Inflammatory macrophage (primary cell): ENCODE measurements at regions not wholly inside any gene's neighbourhood (a gene's known extent, or its start where the extent isn't known, plus 50 kb on each side); places are given as distances from the start of the nearest gene placed in this dataset.

Experiments used
- DNase-seq, 2 donors: peaks; one replicate each; pipeline ENCODE4 v3.0.0-alpha.2; 2020 to 2022

- no peak for DNase-seq
Measured at GRCh38 chr4:31545330-31545729, 825.2 kb downstream of the PCDH7 start.

GRCh38 chr4:31545755-31546154, 825.6 kb downstream of the PCDH7 start:
- no peak for DNase-seq

- DNase-seq, result no peak
Measured at GRCh38 chr4:31548021-31548420, 827.9 kb downstream of the PCDH7 start.

- no peak for DNase-seq
Measured at GRCh38 chr4:31548823-31549222, 828.7 kb downstream of the PCDH7 start.

- DNase-seq, result no peak
Measured at GRCh38 chr4:31549256-31549655, 829.1 kb downstream of the PCDH7 start.

- no peak for DNase-seq
Measured at GRCh38 chr4:31557437-31557836, 837.3 kb downstream of the PCDH7 start.

- DNase-seq, result no peak
Measured at GRCh38 chr4:31573554-31573953, 853.4 kb downstream of the PCDH7 start.

GRCh38 chr4:31575504-31575903, 855.3 kb downstream of the PCDH7 start:
- no peak for DNase-seq

GRCh38 chr4:31580843-31581242, 860.7 kb downstream of the PCDH7 start:
- DNase-seq, result no peak

GRCh38 chr4:31585503-31585902, 865.3 kb downstream of the PCDH7 start:
- no peak for DNase-seq

GRCh38 chr4:31592293-31592692, 872.1 kb downstream of the PCDH7 start:
- DNase-seq, result no peak

GRCh38 chr4:31595496-31595895, 875.3 kb downstream of the PCDH7 start:
- no peak for DNase-seq

GRCh38 chr4:31598639-31599038, 878.5 kb downstream of the PCDH7 start:
- DNase-seq, result no peak

GRCh38 chr4:31601793-31602192, 881.6 kb downstream of the PCDH7 start:
- no peak for DNase-seq

- DNase-seq, result no peak
Measured at GRCh38 chr4:31613946-31614623, 893.9 kb downstream of the PCDH7 start.

- DNase-seq, result no peak
Measured at GRCh38 chr4:31617667-31618066, 897.5 kb downstream of the PCDH7 start.

GRCh38 chr4:31620476-31620875, 900.3 kb downstream of the PCDH7 start:
- DNase-seq, result no peak

GRCh38 chr4:31645236-31645635, 925.1 kb downstream of the PCDH7 start:
- no peak for DNase-seq

- DNase-seq, result no peak
Measured at GRCh38 chr4:31647786-31648185, 927.6 kb downstream of the PCDH7 start.

GRCh38 chr4:31649878-31650277, 929.7 kb downstream of the PCDH7 start:
- DNase-seq, result no peak

GRCh38 chr4:31651541-31651940, 931.4 kb downstream of the PCDH7 start:
- DNase-seq, result no peak

- DNase-seq, result no peak
Measured at GRCh38 chr4:31655328-31655727, 935.2 kb downstream of the PCDH7 start.

GRCh38 chr4:31657859-31658570, 937.8 kb downstream of the PCDH7 start:
- DNase-seq, result no peak

- no peak for DNase-seq
Measured at GRCh38 chr4:31660916-31661315, 940.7 kb downstream of the PCDH7 start.

GRCh38 chr4:31662951-31663350, 942.8 kb downstream of the PCDH7 start:
- DNase-seq, result no peak
